ENCODE measurements at regions not wholly inside any gene's neighbourhood (a gene's known extent, or its start where the extent isn't known, plus 50 kb on each side); places are given as distances from the start of the nearest gene placed in this dataset.
"Not testable (repeated sequence)": the region's sequence is repeated elsewhere in the genome, so short reads cannot be mapped to it uniquely, and the experiment has no call there.

- H3K79me1 ChIP-seq (ENCODE audit: low read depth, low read length); H2AFZ ChIP-seq (ENCODE audit: low read length); H4K91ac ChIP-seq (replicated peaks; ENCODE audit: insufficient read length, low read length); H3K27me3 ChIP-seq (replicated peaks in 1 of 4; ENCODE audit: control insufficient read depth in 3 of 4, extremely low read depth in 1 of 4, insufficient read depth in 3 of 4, low read length in 3 of 4); H3K4ac ChIP-seq (replicated peaks; ENCODE audit: insufficient read length, low read depth, low read length); H3K79me2 ChIP-seq (ENCODE audit: control insufficient read depth in 1 of 2, insufficient read depth in 2 of 2, low read length in 2 of 2); H3K23me2 ChIP-seq (ENCODE audit: low read depth, low read length); H3K4me3 ChIP-seq (ENCODE audit: extremely low read depth in 1 of 4, insufficient read depth in 2 of 4, low read depth in 3 of 4, low read length in 4 of 4); H4K8ac ChIP-seq (ENCODE audit: extremely low read depth, insufficient read depth, low read length); H4K20me1 ChIP-seq (replicated peaks in 1 of 2; ENCODE audit: control insufficient read depth in 1 of 2, insufficient read depth in 2 of 2, low read length in 2 of 2); CTCF ChIA-PET (ENCODE audit: partially characterized antibody); H2BK20ac ChIP-seq (ENCODE audit: low read length); H2AK5ac ChIP-seq (ENCODE audit: low read depth, low read length); H3K4me2 ChIP-seq (ENCODE audit: insufficient read depth in 1 of 2, low read depth in 2 of 2, low read length in 2 of 2); H3K23ac ChIP-seq (ENCODE audit: insufficient read length); H3K27ac ChIP-seq (ENCODE audit: low read depth, low read length); DNase-seq (ENCODE audit: low read depth in 1 of 2, low spot score in 2 of 2); H2BK120ac ChIP-seq (replicated peaks; ENCODE audit: low read depth, low read length); H3K4me1 ChIP-seq (replicated peaks in 1 of 4; ENCODE audit: control insufficient read depth in 3 of 4, insufficient read depth in 4 of 4, low read length in 3 of 4); H2BK15ac ChIP-seq (ENCODE audit: low read length); H2BK12ac ChIP-seq (ENCODE audit: low read depth, low read length); H3K9me3 ChIP-seq (ENCODE audit: insufficient read depth in 2 of 2, low read depth in 1 of 2, low read length in 1 of 2); H3K18ac ChIP-seq (ENCODE audit: extremely low read depth, low read length); H3K9ac ChIP-seq (replicated peaks in 1 of 4; ENCODE audit: extremely low read depth in 1 of 4, low read depth in 3 of 4, low read length in 3 of 4); H3K56ac ChIP-seq (replicated peaks; ENCODE audit: insufficient read length, low read depth, low read length); H4K5ac ChIP-seq (ENCODE audit: insufficient read length, low read depth, low read length); FAIRE-seq; H3K14ac ChIP-seq (ENCODE audit: insufficient read length); POLR2A ChIA-PET (ENCODE audit: partially characterized antibody); H2BK5ac ChIP-seq (ENCODE audit: low read depth, low read length); H3K36me3 ChIP-seq (ENCODE audit: control insufficient read depth in 2 of 4, insufficient read depth in 4 of 4, low read length in 3 of 4): not testable (repeated sequence)
- WGBS, 2 experiments (ENCODE audit: extremely low coverage in 1 of 2, insufficient coverage in 1 of 2, insufficient read length in 1 of 2, insufficient replicate concordance in 2 of 2, low coverage in 1 of 2, low lambda C conversion rate in 2 of 2, missing lambda C conversion rate in 1 of 2) = 68% methylated on average over 4 of the region's 8 CpGs; no CpG with 5 or more reads in 1 of the 2 experiments
Observed at GRCh38 chr16:16607401-16608082, 228.6 kb downstream of the NPIPA7 start.

GRCh38 chr16:16609627-16610026, 230.7 kb downstream of the NPIPA7 start:
- H3K27ac ChIP-seq (ENCODE audit: low read depth, low read length); H2BK12ac ChIP-seq (ENCODE audit: low read depth, low read length); H3K4me2 ChIP-seq (ENCODE audit: insufficient read depth in 1 of 2, low read depth in 2 of 2, low read length in 2 of 2); H4K20me1 ChIP-seq (replicated peaks in 1 of 2; ENCODE audit: control insufficient read depth in 1 of 2, insufficient read depth in 2 of 2, low read length in 2 of 2); FAIRE-seq; H3K23me2 ChIP-seq (ENCODE audit: low read depth, low read length); H4K5ac ChIP-seq (ENCODE audit: insufficient read length, low read depth, low read length); H3K4me3 ChIP-seq (ENCODE audit: extremely low read depth in 1 of 4, insufficient read depth in 2 of 4, low read depth in 3 of 4, low read length in 4 of 4); H3K27me3 ChIP-seq (replicated peaks in 1 of 4; ENCODE audit: control insufficient read depth in 3 of 4, extremely low read depth in 1 of 4, insufficient read depth in 3 of 4, low read length in 3 of 4); H3K14ac ChIP-seq (ENCODE audit: insufficient read length); H3K56ac ChIP-seq (replicated peaks; ENCODE audit: insufficient read length, low read depth, low read length); H2BK5ac ChIP-seq (ENCODE audit: low read depth, low read length); H4K91ac ChIP-seq (replicated peaks; ENCODE audit: insufficient read length, low read length); H3K79me2 ChIP-seq (ENCODE audit: control insufficient read depth in 1 of 2, insufficient read depth in 2 of 2, low read length in 2 of 2); H3K4ac ChIP-seq (replicated peaks; ENCODE audit: insufficient read length, low read depth, low read length); H3K36me3 ChIP-seq (ENCODE audit: control insufficient read depth in 2 of 4, insufficient read depth in 4 of 4, low read length in 3 of 4); H2AFZ ChIP-seq (ENCODE audit: low read length); H2BK20ac ChIP-seq (ENCODE audit: low read length); H4K8ac ChIP-seq (ENCODE audit: extremely low read depth, insufficient read depth, low read length); H2BK15ac ChIP-seq (ENCODE audit: low read length); H3K23ac ChIP-seq (ENCODE audit: insufficient read length); H2AK5ac ChIP-seq (ENCODE audit: low read depth, low read length); H3K9ac ChIP-seq (replicated peaks in 1 of 4; ENCODE audit: extremely low read depth in 1 of 4, low read depth in 3 of 4, low read length in 3 of 4); H2BK120ac ChIP-seq (replicated peaks; ENCODE audit: low read depth, low read length); H3K4me1 ChIP-seq (replicated peaks in 1 of 4; ENCODE audit: control insufficient read depth in 3 of 4, insufficient read depth in 4 of 4, low read length in 3 of 4); DNase-seq (ENCODE audit: low read depth in 1 of 2, low spot score in 2 of 2); H3K9me3 ChIP-seq (ENCODE audit: insufficient read depth in 2 of 2, low read depth in 1 of 2, low read length in 1 of 2); H3K18ac ChIP-seq (ENCODE audit: extremely low read depth, low read length); POLR2A ChIA-PET (ENCODE audit: partially characterized antibody); H3K79me1 ChIP-seq (ENCODE audit: low read depth, low read length): not testable (repeated sequence)
- CTCF ChIA-PET (ENCODE audit: partially characterized antibody) = interaction anchor here (0.6 kb wide), 2 partner anchors 217 to 947 kb away, joined by 3 to 4 read pairs; no protein-coding TSS in a partner anchor
- WGBS, 2 experiments (ENCODE audit: extremely low coverage in 1 of 2, insufficient coverage in 1 of 2, insufficient read length in 1 of 2, insufficient replicate concordance in 2 of 2, low coverage in 1 of 2, low lambda C conversion rate in 2 of 2, missing lambda C conversion rate in 1 of 2) = 77% methylated on average over 6 of the region's 6 CpGs; no CpG with 5 or more reads in 1 of the 2 experiments

Data from H1 (cell line).